ENCODE measurements at regions not wholly inside any gene's neighbourhood (a gene's known extent, or its start where the extent isn't known, plus 50 kb on each side); places are given as distances from the start of the nearest gene placed in this dataset.

GRCh38 chr2:47300609-47301276, 68.4 kb upstream of the EPCAM start:
- in situ Hi-C loops (cut with MboI; ENCODE audit: low sequenced_read_pairs), result no loop called here

More at GRCh38 chr2:47300609-47301276, 68.4 kb upstream of the EPCAM start:
- Histone ChIP-seq H3K4ac (ENCODE audit: low read depth, low read length) (no peak overlapping the region), H2AFZ (replicated peaks; ENCODE audit: low read length, poor library complexity) (no peak overlapping the region), H4K8ac (ENCODE audit: low read depth in 2 of 2, low read length in 2 of 2) (no peak overlapping the region), H3K9me3 (ENCODE audit: control insufficient read depth, insufficient read depth, low read length) (no peaks in the 10 kb centered on the region), H3K56ac (ENCODE audit: extremely low read depth, insufficient read depth, low read length) (no peak overlapping the region), H2AK5ac (ENCODE audit: low read depth, low read length) (peak overlapping the region; percentile 2; the same call in 1 of the 2 replicates), H4K20me1 (ENCODE audit: insufficient read depth, low read length) (no peaks in the 10 kb centered on the region), H3K79me1 (ENCODE audit: low read depth in 1 of 2, low read length in 2 of 2) (no peaks in the 10 kb centered on the region), H3K27me3 (ENCODE audit: control insufficient read depth, insufficient read depth, low read length) (no peaks in the 10 kb centered on the region), H2BK5ac (ENCODE audit: low read depth, low read length, poor library complexity, severe bottlenecking) (no peak overlapping the region), H2AK9ac (replicated peaks; ENCODE audit: low read depth, low read length, poor library complexity) (no peak overlapping the region), H3K27ac (ENCODE audit: insufficient read depth, low read length) (no peak overlapping the region), H3K4me1 (ENCODE audit: control insufficient read depth, insufficient read depth, low read length) (peaks cover 3% of the 10 kb centered on the region), H3K4me3 (ENCODE audit: insufficient read depth, low read depth, low read length) (no peak overlapping the region), H2BK120ac (ENCODE audit: low read depth, low read length) (0 out of 2 replicates have a peak overlapping the region, but pooled peaks have one; percentile 0), H4K5ac (ENCODE audit: low read depth, low read length) (no peak overlapping the region), H3K36me3 (ENCODE audit: control insufficient read depth, insufficient read depth, low read length) (no peaks in the 10 kb centered on the region), H2BK15ac (ENCODE audit: low read depth, low read length) (0 out of 3 replicates have a peak overlapping the region, but pooled peaks have one; percentile 55), H3K18ac (ENCODE audit: low read depth, low read length) (no peak overlapping the region; the same call in 1 of the 2 replicates), H3K4me2 (ENCODE audit: low read depth, low read length) (no peak overlapping the region), H3K14ac (replicated peaks; ENCODE audit: low read depth, low read length) (no peak overlapping the region), H3K9me1 (ENCODE audit: insufficient read depth, low read length) (no peaks in the 10 kb centered on the region), H2BK20ac (ENCODE audit: low read depth, low read length) (peak overlapping the region; percentile 31; the same call in 1 of the 2 replicates), H3K23ac (ENCODE audit: low read depth, low read length) (no peak overlapping the region), H3K9ac (ENCODE audit: low read depth, low read length) (no peak overlapping the region), H4K91ac (ENCODE audit: insufficient read depth, low read depth, low read length) (no peak overlapping the region)
- no TSS peak for BruUV-seq (replicated peaks)
- ChIA-PET CTCF (interaction anchor here (0.6 to 1.2 kb wide), 3 partner anchors 19 to 574 kb away, joined by 3 to 4 read pairs (median 3); no protein-coding TSS in a partner anchor), POLR2A (ENCODE audit: unreplicated experiment) (no interaction called here)
- DNase-seq, result no peak
- dilution Hi-C loops (cut with HindIII; ENCODE audit: low sequenced_read_pairs, unreplicated experiment) (no loop called here), intact Hi-C loops (cut with micrococcal nuclease) (no loop called here)
- WGBS, 2 experiments (ENCODE audit: extremely low coverage in 2 of 2, insufficient read length in 1 of 2), result no CpG with 5 or more reads among the region's 3 CpGs
- TF ChIP-seq RFX5 (IDR thresholded peaks at IDR 0.05; ENCODE audit: low read depth, low read length) (no peak), MAFK (IDR thresholded peaks at IDR 0.05; ENCODE audit: low read depth, low read length) (no peak), RAD21 (IDR thresholded peaks at IDR 0.05; ENCODE audit: low read length) (no peak), POLR2A (IDR thresholded peaks at IDR 0.05; ENCODE audit: low read depth, low read length) (no peak), CEBPB (IDR thresholded peaks at IDR 0.05; ENCODE audit: low read depth, low read length) (no peak), NFE2L2 (IDR thresholded peaks at IDR 0.05; ENCODE audit: low read depth, low read length) (no peak), USF2 (IDR thresholded peaks at IDR 0.05; ENCODE audit: low read depth, low read length) (no peak)
- TF ChIP-seq, protein P1, sequence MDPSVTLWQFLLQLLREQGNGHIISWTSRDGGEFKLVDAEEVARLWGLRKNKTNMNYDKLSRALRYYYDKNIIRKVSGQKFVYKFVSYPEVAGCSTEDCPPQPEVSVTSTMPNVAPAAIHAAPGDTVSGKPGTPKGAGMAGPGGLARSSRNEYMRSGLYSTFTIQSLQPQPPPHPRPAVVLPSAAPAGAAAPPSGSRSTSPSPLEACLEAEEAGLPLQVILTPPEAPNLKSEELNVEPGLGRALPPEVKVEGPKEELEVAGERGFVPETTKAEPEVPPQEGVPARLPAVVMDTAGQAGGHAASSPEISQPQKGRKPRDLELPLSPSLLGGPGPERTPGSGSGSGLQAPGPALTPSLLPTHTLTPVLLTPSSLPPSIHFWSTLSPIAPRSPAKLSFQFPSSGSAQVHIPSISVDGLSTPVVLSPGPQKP (IDR thresholded peaks at IDR 0.05; ENCODE audit: borderline replicate concordance, low read depth, low read length), result no peak
- ATAC-seq (ENCODE audit: low read depth), result no peak

Measured in IMR-90 (cell line).